NCI-H510A (cell line): ENCODE measurements at regions not wholly inside any gene's neighbourhood (a gene's known extent, or its start where the extent isn't known, plus 50 kb on each side); places are given as distances from the start of the nearest gene placed in this dataset.
"Not testable (repeated sequence)": the region's sequence is repeated elsewhere in the genome, so short reads cannot be mapped to it uniquely, and the experiment has no call there.

Experiments
- DNase-seq: peaks from one replicate; lab custom pipeline; 2025; lab: John Stamatoyannopoulos, UW

GRCh38 chr1:194014014-194014413 is 827.6 kb upstream of the B3GALT2 start:
- no peak for DNase-seq

DNA sequence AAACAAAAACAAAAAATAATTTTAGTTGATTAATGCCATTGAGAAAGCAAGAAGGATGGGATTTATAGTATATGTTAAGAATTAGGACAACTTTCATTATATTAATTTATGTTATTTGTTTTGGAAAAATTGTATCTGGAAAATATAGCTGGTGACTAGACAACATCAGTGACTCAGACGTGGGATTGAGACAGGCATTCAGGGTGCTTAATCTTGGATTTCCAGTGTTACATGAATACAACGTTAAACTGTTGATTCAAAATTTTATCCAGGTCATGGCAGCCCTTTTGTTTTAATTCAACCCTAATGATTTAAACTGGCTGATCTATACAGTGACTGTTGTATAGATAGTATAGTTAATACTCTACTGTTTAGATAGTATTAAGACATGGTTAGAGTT is 827.1 kb upstream of the B3GALT2 start:
- no peak for DNase-seq

DNA sequence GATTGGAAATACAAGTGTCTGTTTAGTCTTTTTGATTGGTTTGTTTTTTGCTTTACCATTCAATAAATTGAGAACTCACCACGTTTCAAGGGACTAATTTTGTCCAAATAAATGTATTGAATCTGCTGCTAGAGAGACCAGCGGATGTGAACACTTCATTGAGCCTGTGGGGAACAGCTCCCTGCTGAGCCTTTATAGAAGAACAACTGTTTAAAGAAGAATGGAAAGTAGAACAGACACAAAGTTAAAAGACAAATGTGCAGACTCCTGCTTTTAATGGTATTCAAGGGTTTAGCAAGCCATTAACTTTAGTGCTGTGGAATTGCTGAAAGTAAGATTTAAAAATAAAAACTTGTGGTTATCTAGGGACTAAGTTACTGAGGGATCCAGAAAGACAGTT is 817.7 kb upstream of the B3GALT2 start:
- no peak for DNase-seq

GRCh38 chr1:194001726-194002350 is 815.4 kb upstream of the B3GALT2 start:
- DNase-seq: not testable (repeated sequence)

GRCh38 chr1:193988885-193989284 is 802.5 kb upstream of the B3GALT2 start:
- DNase-seq: no peak

DNA sequence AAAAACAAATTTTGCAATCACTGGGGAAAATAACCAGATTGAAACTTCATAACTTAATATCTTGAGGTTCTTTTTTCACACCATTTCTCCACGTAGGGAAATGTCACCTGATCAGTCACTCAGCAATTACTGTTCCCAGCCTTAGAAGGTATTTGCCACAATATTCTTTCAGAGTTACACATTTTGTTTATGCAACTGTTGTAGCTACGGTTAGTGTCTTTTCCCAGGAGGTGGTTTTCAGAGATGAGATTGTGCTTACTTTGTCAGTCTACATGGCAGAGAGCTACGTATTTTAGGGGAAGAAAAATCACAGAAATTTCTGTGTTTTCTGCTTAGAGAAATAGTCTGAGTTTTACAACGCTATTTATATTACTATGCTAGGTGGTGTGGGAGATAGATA is 792.8 kb upstream of the B3GALT2 start:
- no peak for DNase-seq

DNA sequence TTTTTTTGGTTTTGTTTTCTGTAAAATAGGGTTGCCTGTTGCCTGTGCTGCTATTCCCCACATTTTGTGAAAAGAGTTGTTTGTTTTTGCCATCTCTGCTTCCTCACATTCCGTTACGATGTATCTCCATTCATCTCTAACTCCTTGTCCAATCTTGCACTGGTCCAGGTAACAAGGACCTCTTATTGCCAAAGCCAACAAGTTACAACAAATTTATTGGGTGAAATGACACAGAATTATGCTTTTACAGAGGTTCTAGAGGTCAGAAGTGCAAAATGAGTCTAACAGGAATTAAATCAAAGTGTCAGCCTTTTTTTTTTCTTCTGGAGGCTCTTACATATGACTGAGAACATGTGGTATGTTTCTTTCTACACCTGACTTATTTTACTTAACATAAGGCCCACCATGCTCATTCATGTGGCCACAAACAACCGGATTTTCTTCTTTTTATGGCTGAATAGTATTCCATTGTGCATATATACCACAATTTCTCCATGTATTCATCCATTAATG is 787.9 kb upstream of the B3GALT2 start:
- no peak for DNase-seq

- no peak for DNase-seq
Measured at GRCh38 chr1:193973428-193973827, 787.0 kb upstream of the B3GALT2 start.

DNA sequence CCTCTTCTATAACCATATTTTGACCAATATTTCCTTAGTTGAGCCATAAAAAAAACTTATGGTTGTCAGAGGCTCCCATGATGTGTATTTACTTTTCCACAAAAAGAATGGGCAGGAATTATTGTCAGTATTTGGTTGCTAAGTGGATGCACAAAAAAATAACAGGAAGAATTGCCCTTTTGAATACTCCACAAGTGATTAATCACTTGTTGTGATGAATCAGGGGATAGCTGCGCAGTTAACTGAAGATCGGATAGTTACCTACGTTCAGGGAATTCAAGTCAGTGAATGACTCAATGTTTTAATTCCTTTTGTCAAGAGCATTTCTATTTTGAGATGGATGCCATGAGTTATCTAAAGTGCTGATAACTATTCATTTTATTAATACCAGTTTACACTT is 785.2 kb upstream of the B3GALT2 start:
- DNase-seq: no peak

- DNase-seq: no peak
Measured at GRCh38 chr1:193960499-193960898, 774.1 kb upstream of the B3GALT2 start.

- no peak for DNase-seq
Measured at GRCh38 chr1:193960040-193960439, 773.6 kb upstream of the B3GALT2 start.

DNA sequence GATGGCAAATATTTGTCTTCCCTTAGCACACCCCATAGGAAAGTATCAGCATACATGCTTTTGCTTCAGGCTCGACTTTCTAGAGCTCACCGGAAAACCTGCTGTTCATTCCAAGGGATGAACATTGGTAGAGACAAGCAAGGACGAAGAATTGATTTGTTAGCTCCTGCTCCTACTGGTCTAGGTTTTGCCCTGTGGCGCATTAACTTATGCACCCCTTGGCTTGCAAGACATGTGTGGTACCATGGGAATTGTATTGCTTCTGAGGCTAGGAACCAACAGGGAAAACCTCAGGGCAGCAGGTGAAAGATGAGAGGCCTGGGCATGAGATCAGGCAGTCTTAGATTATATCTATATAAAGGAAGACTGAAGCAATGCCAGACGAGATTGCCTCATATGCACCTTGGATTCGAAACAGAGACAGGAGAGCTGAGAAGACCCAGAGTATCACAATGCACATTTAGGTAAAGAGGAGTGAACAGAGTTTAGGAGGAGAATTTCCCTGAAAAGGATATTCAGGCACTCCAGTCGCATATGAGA is 771.2 kb upstream of the B3GALT2 start:
- no peak for DNase-seq

GRCh38 chr1:193952778-193953374 is 766.5 kb upstream of the B3GALT2 start:
- DNase-seq: no peak

GRCh38 chr1:193951984-193952383 is 765.6 kb upstream of the B3GALT2 start:
- no peak for DNase-seq

- DNase-seq: no peak
Measured at GRCh38 chr1:193944454-193944853, 758.0 kb upstream of the B3GALT2 start.

DNA sequence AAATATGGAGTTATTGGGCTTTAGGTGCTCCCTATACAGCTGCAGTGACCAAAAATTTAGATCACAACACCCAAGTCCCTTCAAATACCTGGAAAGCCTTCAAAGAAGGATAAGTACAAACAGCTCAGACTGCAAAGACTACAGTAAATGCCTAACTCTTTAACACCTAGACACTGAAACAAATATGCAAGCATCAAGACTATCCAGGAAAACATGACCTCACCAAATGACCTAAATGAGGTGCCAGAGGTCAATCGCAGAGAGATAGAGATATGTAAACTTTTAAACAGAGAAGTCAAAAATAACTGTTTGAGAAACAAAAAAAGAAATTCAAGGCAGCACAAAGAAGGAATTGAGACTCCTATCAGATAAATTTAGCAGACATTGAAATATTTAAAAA is 753.8 kb upstream of the B3GALT2 start:
- no peak for DNase-seq

DNA sequence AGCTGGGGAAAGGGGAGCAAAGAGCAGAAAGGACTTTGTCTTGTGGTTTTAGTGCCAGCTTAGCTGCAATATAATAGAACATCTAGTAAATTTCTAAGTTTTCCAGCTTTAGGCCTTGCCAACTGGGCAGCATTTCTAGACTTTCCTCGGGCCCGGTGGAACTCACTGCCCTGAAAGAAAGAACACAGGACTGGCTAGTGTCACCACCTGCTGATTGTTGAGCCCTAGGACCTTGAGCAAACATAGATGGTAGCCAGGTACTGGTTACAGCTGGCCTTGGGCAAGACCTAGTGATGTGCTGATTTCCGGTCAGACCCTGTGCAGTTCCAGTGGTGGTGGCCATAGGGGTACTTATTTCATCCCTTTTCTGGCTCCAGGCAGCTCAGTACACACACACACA is 753.2 kb upstream of the B3GALT2 start:
- DNase-seq: no peak

GRCh38 chr1:193937308-193937707 is 750.9 kb upstream of the B3GALT2 start:
- peak; percentile 16 for DNase-seq

- no peak for DNase-seq
Measured at GRCh38 chr1:193932979-193933378, 746.6 kb upstream of the B3GALT2 start.

DNA sequence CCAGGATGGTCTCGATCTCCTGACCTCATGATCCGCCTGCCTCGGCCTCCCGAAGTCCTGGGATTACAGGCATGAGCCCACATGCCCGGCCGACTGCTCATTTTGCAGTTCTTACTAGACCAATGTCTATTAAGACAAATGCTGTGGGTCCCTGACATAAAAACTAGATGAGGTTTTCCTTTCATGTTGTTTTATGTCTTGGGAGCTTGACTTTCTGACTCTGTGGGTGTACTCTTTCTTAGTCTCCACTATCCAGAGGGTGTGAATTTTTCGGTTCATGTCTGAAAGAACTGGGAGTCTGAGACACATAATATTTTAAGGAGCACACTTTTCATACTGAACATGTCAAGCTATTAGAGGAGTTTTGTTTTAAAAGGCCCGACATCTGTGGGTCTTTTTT is 744.9 kb upstream of the B3GALT2 start:
- DNase-seq: no peak

DNA sequence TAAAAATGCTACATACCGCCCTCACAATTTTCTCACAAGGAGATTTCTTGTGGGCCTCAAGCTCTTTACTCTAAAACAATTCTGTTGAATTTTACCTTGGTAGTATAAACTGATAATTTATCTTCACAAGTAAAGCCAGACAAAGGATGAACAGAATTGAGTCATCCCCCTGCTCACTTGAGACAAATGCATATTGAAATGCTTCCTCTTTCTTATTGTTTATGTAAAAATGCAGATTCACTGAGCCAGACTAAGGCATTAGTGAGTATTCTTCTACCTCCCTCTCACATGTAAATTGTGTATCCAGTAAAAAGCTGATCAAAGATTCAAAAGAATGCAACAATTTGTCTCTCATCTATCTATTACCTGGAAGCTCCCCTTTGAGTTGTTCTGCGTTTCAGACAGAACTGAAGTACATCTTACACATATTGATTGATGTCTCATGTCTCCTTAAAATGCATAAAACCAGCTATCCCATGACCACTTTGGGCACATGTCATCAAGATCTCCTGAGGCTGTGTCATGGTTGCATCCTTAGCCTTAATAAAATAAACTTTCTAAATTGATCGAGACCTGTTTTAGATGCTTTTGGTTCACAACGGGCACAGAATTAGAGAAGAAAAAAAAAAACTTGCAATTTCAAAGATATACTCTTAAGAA is 743.1 kb upstream of the B3GALT2 start:
- no peak for DNase-seq

DNA sequence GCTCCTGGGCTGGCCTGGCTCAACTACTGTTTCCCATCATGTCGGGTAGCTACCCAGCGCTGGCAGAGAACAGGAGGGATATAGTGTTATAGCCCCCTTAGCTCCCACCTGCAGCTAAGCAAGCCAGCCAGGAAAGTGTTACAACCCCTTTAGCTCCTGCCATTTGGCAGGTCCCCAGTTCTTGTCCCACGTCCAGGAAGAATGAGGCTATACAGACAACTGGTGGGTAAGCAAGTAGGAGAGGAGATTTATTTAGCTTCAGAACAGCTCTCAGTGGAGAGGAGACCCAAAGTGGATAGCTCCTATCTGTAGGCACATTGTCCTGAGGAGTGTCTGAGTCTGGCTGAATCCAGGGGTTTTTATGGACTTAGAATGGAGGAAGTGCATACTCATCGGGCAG is 741.1 kb upstream of the B3GALT2 start:
- no peak for DNase-seq

DNA sequence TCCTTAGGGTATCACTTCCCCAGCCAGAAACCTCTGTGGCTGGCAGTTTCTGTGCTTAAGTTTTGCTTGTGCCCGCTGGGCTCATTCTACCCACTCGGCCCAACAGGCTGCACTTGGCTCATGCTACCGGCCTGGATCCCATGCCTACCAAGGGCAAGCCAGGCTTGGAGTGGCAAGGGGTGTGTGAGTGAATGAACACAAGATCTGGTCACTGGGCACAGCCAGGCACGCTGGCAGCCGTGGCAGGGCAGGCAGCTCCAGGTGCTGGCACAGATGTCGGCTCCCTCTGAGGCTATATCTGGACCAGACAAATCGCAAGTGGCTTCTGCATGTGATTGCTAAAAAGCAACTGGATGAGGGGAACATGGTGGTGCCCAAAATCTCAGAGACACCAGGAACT is 740.5 kb upstream of the B3GALT2 start:
- no peak for DNase-seq
